Spinal cord (tissue), 9 donors: ENCODE measurements at regions not wholly inside any gene's neighbourhood (a gene's known extent, or its start where the extent isn't known, plus 50 kb on each side); places are given as distances from the start of the nearest gene placed in this dataset.

Experiments used
- DNase-seq, 6 donors: peaks; one replicate each; pipeline versions ENCODE4 v3.0.0 to v3.0.0-alpha.2; 2013 to 2015; ENCODE audit warnings: low spot score in 6 of 6, low read depth in 4 of 6
- H3K27ac ChIP-seq: one replicate; pipeline ENCODE4 v1.5.1; 2013; ENCODE audit warnings: low read depth, low read length, control low read depth
- H3K27me3 ChIP-seq: one replicate; pipeline ENCODE4 v1.6.1; 2013; ENCODE audit warnings: low read length; ENCODE audit not compliant: control insufficient read depth, insufficient read depth
- H3K36me3 ChIP-seq: one replicate; pipeline ENCODE4 v1.6.1; 2013; ENCODE audit warnings: low read length; ENCODE audit not compliant: control insufficient read depth, insufficient read depth
- H3K4me1 ChIP-seq: one replicate; pipeline ENCODE4 v1.6.1; 2013; ENCODE audit warnings: low read length; ENCODE audit not compliant: control insufficient read depth, insufficient read depth
- H3K4me3 ChIP-seq: one replicate; pipeline ENCODE4 v1.5.1; 2013; ENCODE audit warnings: low read depth, low read length, control low read depth
- H3K9me3 ChIP-seq: one replicate; pipeline ENCODE4 v1.6.1; 2013; ENCODE audit warnings: low read length; ENCODE audit not compliant: control insufficient read depth, insufficient read depth
- WGBS: methylation state at CpG from one replicate; pipeline ENCODE4 v1.1.5; 2013; ENCODE audit warnings: missing lambda C conversion rate; ENCODE audit not compliant: insufficient coverage; 5-methylcytosine and 5-hydroxymethylcytosine counted together
- donor health status: healthy.

DNA sequence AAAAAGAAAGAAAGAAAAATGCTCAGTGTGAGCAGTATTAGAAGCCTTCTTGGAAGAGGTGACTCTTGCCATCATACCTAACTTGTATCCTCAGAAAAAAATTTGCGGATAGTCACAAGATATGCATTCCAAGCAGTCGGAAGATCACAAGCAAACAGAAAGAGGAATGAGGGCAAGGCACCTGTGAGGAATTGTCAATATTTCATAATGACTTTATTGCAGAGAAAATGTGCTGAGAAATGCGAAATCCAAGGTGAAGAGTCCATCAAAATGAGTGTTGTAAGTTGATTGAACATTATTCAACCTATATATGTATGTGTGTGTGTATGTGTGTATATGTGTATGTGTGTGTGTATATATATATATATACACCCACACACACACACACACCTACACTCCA is 1624.7 kb upstream of the LRRTM3 start:
- no CpG with 5 or more reads among the region's 3 CpGs for WGBS

DNA sequence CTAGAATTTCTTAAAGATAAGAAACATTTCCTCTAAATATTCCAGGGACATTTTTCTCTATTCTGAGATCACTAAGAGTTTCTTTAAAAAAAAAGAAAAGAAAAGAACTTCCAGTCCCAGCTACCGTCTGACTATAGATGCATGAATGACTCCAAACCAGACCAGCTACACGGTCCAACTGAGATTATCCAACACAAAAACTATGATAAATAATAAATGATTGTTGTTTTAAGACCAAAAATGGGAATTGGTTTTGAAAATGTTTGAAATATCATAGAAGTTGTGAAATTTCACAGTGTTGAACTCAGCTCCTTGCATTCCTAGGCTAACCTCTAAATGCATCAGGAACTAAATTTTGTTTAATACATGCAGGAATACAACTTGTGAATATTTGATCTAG is 1619.6 kb upstream of the LRRTM3 start:
- no CpG with 5 or more reads among the region's 2 CpGs for WGBS

More for the DNA sequence above, 1624.7 kb upstream of the LRRTM3 start:
- no peak for DNase-seq
- H3K27ac ChIP-seq, result no peak overlapping the region
- H3K9me3 ChIP-seq, result no peaks in the 10 kb centered on the region
- H3K4me3 ChIP-seq, result no peak overlapping the region
- no peaks in the 10 kb centered on the region for H3K27me3 ChIP-seq
- no peaks in the 10 kb centered on the region for H3K36me3 ChIP-seq
- no peaks in the 10 kb centered on the region for H3K4me1 ChIP-seq

DNA sequence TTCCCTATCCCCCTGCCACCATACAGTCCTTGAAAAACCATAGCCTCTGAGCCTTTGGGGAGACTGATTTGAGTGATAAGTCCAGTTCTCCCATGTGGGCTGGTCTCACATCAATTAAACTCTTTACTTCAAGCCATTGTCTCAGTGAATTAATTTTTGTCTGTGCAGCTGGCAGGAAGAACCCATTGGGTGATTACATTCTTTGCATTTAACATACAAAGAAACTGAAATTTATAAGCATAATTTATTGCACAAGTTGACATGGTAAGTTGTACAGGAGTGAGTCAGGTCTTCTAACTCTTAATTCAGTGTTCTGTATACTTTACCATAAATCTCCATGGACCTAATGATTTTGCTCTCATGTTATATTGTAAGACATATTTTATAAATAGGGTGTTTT is 1613.0 kb upstream of the LRRTM3 start:
- H3K9me3 ChIP-seq, result no peaks in the 10 kb centered on the region

More for the DNA sequence above, 1619.6 kb upstream of the LRRTM3 start:
- no peak for DNase-seq
- H3K9me3 ChIP-seq, result no peaks in the 10 kb centered on the region
- no peak overlapping the region for H3K4me3 ChIP-seq
- no peak overlapping the region for H3K27ac ChIP-seq
- no peaks in the 10 kb centered on the region for H3K4me1 ChIP-seq
- no peaks in the 10 kb centered on the region for H3K27me3 ChIP-seq
- no peaks in the 10 kb centered on the region for H3K36me3 ChIP-seq

DNA sequence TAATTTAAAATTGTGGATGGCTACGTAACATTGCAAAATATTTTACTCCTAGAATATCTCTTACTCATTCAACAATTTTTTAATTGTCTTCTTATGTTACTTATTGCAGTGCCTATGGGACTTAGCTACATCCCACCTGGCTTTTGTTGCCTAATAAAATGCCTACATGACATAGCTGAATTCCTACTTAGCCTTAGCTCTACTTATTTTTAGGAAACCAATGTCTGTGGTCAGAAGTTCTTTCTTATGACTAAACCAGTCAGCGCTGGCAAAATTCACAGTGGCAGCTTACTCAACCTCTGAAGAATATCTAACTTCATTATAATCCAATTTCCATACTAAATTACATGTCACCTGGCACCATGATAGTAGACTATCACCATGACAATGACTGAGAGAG is 1612.4 kb upstream of the LRRTM3 start:
- 100% methylated on average over 1 of the region's 2 CpGs for WGBS
- Histone ChIP-seq H3K4me3 (no peak overlapping the region), H3K36me3 (no peaks in the 10 kb centered on the region), H3K9me3 (no peaks in the 10 kb centered on the region), H3K27me3 (no peaks in the 10 kb centered on the region), H3K27ac (no peak overlapping the region), H3K4me1 (no peaks in the 10 kb centered on the region)
- DNase-seq, result no peak

More for the DNA sequence above, 1613.0 kb upstream of the LRRTM3 start:
- DNase-seq, result no peak
- Histone ChIP-seq H3K27me3 (no peaks in the 10 kb centered on the region), H3K27ac (no peak overlapping the region), H3K4me1 (no peaks in the 10 kb centered on the region), H3K36me3 (no peaks in the 10 kb centered on the region), H3K4me3 (no peak overlapping the region)

DNA sequence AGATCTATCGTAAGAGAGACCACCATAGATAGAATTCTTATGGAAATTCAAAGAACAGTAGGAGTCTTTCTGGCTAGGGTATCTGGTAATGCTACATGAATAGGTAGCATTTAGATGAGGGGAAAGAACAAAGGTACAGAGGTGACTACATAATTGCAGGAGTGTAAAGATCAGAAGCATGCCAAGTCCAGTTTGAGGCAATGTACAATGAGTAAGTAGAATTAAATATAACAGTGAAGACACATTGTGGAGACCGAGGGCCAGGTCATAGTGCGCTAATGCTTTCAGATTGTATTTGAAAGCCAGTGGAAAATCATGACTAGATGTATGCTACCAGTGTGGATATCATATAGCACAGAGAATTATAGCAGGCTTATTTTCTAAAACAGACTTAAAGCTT is 1611.6 kb upstream of the LRRTM3 start:
- 100% methylated on average over 3 of the region's 3 CpGs for whole genome bisulfite sequencing
- no peak overlapping the region for H3K27ac ChIP-seq

DNA sequence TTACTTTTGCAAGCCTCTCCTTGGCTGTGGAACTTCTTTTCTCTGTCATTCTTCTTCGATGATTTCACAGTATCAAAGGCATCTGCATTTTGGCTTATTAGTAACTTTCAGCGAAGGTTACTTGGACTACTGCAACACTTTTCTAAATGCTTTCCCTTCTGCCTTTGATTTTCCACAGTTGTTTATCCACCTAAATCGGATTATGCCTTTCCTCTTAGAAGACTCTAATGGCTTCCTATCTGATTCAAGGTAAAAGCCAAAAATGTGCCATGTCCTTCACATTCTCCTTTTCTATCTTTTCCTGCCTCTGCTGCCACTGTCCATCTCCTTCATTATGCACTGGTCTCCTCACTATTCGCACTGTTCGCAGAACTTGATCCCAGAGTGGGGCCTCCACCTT is 1606.3 kb upstream of the LRRTM3 start:
- Histone ChIP-seq H3K27me3 (no peaks in the 10 kb centered on the region), H3K4me1 (no peaks in the 10 kb centered on the region), H3K36me3 (no peaks in the 10 kb centered on the region), H3K9me3 (no peaks in the 10 kb centered on the region), H3K4me3 (no peak overlapping the region), H3K27ac (no peak overlapping the region)
- no peak for DNase-seq
- WGBS, result 92% methylated on average over 4 of the region's 5 CpGs

More for the DNA sequence above, 1611.6 kb upstream of the LRRTM3 start:
- H3K9me3 ChIP-seq, result no peaks in the 10 kb centered on the region
- DNase-seq, result no peak
- no peaks in the 10 kb centered on the region for H3K27me3 ChIP-seq
- no peak overlapping the region for H3K4me3 ChIP-seq
- no peaks in the 10 kb centered on the region for H3K4me1 ChIP-seq
- H3K36me3 ChIP-seq, result no peaks in the 10 kb centered on the region

DNA sequence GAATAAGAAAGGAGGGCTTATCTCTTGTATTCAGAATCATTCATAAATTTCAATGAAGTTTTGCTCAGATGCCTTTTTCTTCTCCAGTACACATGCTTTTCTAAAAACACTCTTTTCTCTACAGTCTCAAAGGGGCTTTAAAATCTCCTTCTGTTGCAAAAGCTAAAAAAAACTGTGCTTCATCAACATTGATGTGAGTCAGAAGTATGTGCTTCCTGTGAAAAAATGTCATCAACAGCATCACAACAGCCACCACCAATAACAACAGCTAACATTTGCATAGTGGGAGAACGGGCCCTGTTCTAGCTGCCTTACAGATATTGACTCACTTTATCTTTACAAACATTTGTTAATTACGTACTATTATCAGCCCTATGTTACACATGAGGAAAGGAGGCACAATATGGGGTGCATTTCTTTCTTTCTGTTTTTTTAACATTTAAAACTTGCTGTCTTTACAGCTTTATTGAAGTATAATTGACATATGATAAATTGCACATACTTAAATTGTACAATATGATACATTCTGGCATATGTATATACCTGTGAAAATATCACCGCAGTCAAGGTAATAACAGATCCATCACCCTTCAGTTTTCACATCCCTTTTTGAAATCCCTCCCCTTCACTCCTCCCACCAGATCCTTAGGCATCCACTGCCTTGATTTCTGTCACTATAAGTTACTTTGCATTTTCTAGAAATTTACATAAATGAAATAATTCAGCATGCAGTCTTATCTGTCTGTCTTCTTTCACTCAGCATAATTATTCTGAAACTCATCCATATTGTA is 1605.4 kb upstream of the LRRTM3 start:
- peak in 2 of 6 donors; percentile 18 to 44 for DNase-seq
- H3K4me1 ChIP-seq, result no peaks in the 10 kb centered on the region
- no peak overlapping the region for H3K4me3 ChIP-seq
- H3K27me3 ChIP-seq, result no peaks in the 10 kb centered on the region
- no peaks in the 10 kb centered on the region for H3K9me3 ChIP-seq
- WGBS, result no CpG with 5 or more reads among the region's 3 CpGs
- no peak overlapping the region for H3K27ac ChIP-seq
- H3K36me3 ChIP-seq, result no peaks in the 10 kb centered on the region

DNA sequence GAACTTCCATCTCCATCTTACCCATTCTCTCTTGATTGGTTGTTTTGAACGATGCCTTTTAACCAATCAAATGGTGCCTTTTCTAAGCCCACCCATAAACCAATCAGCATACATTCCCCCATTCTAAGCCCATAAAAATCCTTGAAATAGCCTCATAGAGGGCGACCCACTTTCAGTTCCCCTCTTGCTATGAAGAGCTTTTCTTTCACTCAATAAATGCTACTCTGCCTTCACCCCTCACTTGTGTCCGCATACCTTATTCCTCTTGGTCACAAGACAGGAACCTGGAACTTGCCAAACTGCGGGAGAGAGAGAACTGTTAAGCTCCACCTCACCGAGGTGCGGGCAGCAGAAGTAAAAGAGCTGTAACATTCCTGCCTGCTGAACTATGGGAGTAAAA is 1602.0 kb upstream of the LRRTM3 start:
- Histone ChIP-seq H3K4me1 (no peaks in the 10 kb centered on the region), H3K27me3 (no peaks in the 10 kb centered on the region), H3K4me3 (no peak overlapping the region), H3K27ac (no peak overlapping the region), H3K36me3 (no peaks in the 10 kb centered on the region), H3K9me3 (no peaks in the 10 kb centered on the region)
- no peak for DNase-seq
- WGBS, result 92% methylated on average over 2 of the region's 6 CpGs

DNA sequence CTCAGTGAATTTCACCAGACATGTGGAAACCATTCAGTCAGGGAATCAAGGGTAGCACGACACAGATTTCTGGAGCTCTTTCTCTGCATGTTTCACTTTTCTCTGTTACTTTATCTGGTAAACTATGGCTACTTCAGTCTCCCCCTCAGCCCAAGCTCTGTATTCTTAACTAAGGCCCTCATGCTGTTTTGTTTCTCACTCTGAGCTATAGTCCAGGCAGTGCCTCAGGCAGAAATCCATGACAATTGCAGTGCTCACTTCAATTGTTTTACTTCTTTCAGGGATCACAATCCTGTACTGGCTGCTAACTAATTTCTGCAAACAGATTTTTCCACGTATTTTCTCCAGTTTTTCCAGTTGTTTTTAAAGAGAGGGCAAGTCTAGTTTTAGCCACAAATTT is 1599.9 kb upstream of the LRRTM3 start:
- H3K9me3 ChIP-seq, result no peaks in the 10 kb centered on the region

DNA sequence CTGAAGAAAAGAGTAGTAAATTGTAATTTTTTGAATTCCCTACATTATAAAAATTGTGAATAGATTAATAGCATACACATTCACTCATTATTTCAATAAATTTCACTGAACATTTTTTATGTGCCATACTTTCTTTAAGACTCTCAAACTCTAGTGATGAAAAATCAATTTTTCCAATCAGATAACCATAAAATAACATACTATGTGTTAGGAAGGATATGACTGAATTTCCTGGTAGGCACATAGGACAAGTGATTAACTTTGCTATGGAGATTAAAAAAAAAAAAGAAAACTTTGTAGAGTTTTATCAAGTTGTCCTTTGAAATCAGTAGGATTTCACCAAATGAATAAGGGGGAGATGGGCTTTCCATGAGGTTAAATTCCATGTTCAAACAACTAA is 1597.3 kb upstream of the LRRTM3 start:
- H3K27ac ChIP-seq, result no peak overlapping the region
- H3K4me3 ChIP-seq, result no peak overlapping the region
- H3K4me1 ChIP-seq, result no peaks in the 10 kb centered on the region
- no peak for DNase-seq
- H3K36me3 ChIP-seq, result no peaks in the 10 kb centered on the region
- H3K27me3 ChIP-seq, result no peaks in the 10 kb centered on the region
- no peaks in the 10 kb centered on the region for H3K9me3 ChIP-seq

More for the DNA sequence above, 1599.9 kb upstream of the LRRTM3 start:
- Histone ChIP-seq H3K36me3 (no peaks in the 10 kb centered on the region), H3K4me1 (no peaks in the 10 kb centered on the region), H3K27ac (no peak overlapping the region), H3K27me3 (no peaks in the 10 kb centered on the region), H3K4me3 (no peak overlapping the region)
- WGBS, result 67% methylated on average over 1 of the region's 2 CpGs
- DNase-seq, result no peak
